ENCODE measurements at regions not wholly inside any gene's neighbourhood (a gene's known extent, or its start where the extent isn't known, plus 50 kb on each side); places are given as distances from the start of the nearest gene placed in this dataset.

DNA sequence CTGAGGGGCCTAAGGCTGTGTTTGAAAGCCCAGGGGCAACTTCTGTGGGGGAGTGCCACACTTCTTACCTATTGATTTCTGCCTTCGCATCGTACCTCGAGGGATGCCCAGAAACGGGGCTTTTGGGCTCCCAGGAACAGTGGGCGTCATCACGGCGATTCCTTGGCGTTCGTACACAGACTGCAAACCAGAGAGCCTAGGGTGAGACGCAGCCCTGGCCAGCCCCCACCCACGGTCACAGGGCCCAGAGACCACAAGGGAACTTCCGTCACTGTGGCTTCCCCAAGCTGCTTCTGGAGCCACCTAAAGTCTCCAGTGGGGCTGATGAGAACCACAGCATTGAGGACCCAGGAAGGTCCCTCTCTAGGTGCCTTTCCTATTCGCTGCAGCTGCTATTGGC is 91.9 kb downstream of the CTTN start:
- TF ChIP-seq, protein P1, sequence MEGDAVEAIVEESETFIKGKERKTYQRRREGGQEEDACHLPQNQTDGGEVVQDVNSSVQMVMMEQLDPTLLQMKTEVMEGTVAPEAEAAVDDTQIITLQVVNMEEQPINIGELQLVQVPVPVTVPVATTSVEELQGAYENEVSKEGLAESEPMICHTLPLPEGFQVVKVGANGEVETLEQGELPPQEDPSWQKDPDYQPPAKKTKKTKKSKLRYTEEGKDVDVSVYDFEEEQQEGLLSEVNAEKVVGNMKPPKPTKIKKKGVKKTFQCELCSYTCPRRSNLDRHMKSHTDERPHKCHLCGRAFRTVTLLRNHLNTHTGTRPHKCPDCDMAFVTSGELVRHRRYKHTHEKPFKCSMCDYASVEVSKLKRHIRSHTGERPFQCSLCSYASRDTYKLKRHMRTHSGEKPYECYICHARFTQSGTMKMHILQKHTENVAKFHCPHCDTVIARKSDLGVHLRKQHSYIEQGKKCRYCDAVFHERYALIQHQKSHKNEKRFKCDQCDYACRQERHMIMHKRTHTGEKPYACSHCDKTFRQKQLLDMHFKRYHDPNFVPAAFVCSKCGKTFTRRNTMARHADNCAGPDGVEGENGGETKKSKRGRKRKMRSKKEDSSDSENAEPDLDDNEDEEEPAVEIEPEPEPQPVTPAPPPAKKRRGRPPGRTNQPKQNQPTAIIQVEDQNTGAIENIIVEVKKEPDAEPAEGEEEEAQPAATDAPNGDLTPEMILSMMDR (conservative IDR thresholded peaks at IDR 0.05; ENCODE audit: low read depth, low read length): no peak
- no peak for TF ChIP-seq EZH2 (IDR thresholded peaks at IDR 0.05; ENCODE audit: borderline replicate concordance, low read depth, low read length, poor library complexity, severe bottlenecking)

All from A673 (cell line).